Ramos (cell line): ENCODE measurements at regions not wholly inside any gene's neighbourhood (a gene's known extent, or its start where the extent isn't known, plus 50 kb on each side); places are given as distances from the start of the nearest gene placed in this dataset.

Source experiments
- in situ Hi-C: fragments of 300-500 bp; cut with MboI; formaldehyde crosslinking; loops from one replicate; pipeline ENCODE4 v1.14.3; 2022; ENCODE audit warnings: low sequenced_read_pairs; ENCODE audit not compliant: unreplicated experiment

- in situ Hi-C loops: no loop called here
These were observed 202.3 kb downstream of the KIF21A start for GRCh38 chr12:39240587-39240986.

GRCh38 chr12:39239490-39240486, 203.1 kb downstream of the KIF21A start:
- in situ Hi-C loops: no loop called here

GRCh38 chr12:39237004-39237403, 205.9 kb downstream of the KIF21A start:
- in situ Hi-C loops: no loop called here

GRCh38 chr12:39235990-39236767, 206.7 kb downstream of the KIF21A start:
- in situ Hi-C loops: no loop called here

GRCh38 chr12:39230086-39230485, 212.8 kb downstream of the KIF21A start:
- in situ Hi-C loops: no loop called here

- in situ Hi-C loops: no loop called here
These were observed 215.7 kb downstream of the KIF21A start for GRCh38 chr12:39227218-39227617.

GRCh38 chr12:39224971-39225370, 217.9 kb downstream of the KIF21A start:
- in situ Hi-C loops: no loop called here

- in situ Hi-C loops: no loop called here
These were observed 237.0 kb downstream of the KIF21A start for GRCh38 chr12:39205969-39206368.

GRCh38 chr12:39199351-39199750, 243.6 kb downstream of the KIF21A start:
- in situ Hi-C loops: no loop called here

- in situ Hi-C loops: no loop called here
These were observed 254.2 kb downstream of the KIF21A start for GRCh38 chr12:39188689-39189088.

- in situ Hi-C loops: no loop called here
These were observed 256.2 kb downstream of the KIF21A start for GRCh38 chr12:39186744-39187143.

GRCh38 chr12:39178837-39179236, 264.1 kb downstream of the KIF21A start:
- in situ Hi-C loops: no loop called here

GRCh38 chr12:39176356-39176755, 266.6 kb downstream of the KIF21A start:
- in situ Hi-C loops: no loop called here

GRCh38 chr12:39173726-39174125, 268.3 kb upstream of the CPNE8 start:
- in situ Hi-C loops: no loop called here

- in situ Hi-C loops: no loop called here
These were observed 259.9 kb upstream of the CPNE8 start for GRCh38 chr12:39165338-39165737.

GRCh38 chr12:39161465-39162085, 256.2 kb upstream of the CPNE8 start:
- in situ Hi-C loops: no loop called here

GRCh38 chr12:39157696-39158342, 252.4 kb upstream of the CPNE8 start:
- in situ Hi-C loops: no loop called here

GRCh38 chr12:39145175-39145999, 240.0 kb upstream of the CPNE8 start:
- in situ Hi-C loops: no loop called here

- in situ Hi-C loops: no loop called here
These were observed 239.2 kb upstream of the CPNE8 start for GRCh38 chr12:39144613-39145061.
